ENCODE measurements at regions not wholly inside any gene's neighbourhood (a gene's known extent, or its start where the extent isn't known, plus 50 kb on each side); places are given as distances from the start of the nearest gene placed in this dataset.

DNA sequence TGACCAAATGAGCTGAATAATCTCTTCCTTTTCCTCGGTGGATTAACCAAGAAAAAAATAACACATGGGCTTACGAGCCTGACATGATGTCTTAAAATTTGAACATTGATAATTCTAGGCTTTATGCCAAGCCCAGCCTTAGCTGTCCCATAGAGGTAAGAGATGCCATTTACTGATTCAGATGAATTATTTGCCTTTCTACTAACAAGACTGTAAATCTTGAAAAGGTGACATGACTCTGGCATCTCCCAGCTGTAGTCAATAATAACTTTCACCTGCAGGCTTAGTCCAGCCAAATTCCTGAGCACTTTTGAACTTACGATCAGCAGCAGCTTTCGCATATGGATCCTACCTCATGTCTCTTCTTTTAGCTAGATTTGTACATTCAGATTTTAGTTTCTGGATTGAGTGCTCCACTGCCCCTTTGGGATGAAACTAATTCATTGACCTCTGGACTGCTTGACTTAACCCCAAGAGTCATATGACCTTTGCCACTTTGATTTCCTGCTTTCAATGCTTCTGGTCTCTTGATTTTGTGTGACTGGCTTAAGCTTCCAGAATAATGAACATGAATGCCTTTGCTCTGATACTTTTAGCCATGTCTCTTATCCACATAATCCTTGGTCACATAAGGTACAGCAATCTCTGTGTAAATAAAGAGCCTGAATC, 876.4 kb upstream of the SLIT2 start:
- no peaks in the 10 kb centered on the region for H3K4me1 ChIP-seq
- no peaks in the 10 kb centered on the region for H3K36me3 ChIP-seq
- H3K27me3 ChIP-seq: no peaks in the 10 kb centered on the region
- TF ChIP-seq POLR2A (IDR thresholded peaks at IDR 0.05): no peak
- H3K9me3 ChIP-seq: no peaks in the 10 kb centered on the region
- ATAC-seq (ENCODE audit: low FRiP score in 2 of 2): no peak
- H3K27ac ChIP-seq: no peak overlapping the region
- H3K4me3 ChIP-seq: no peak overlapping the region
- DNase-seq: no peak
- 73 to 77% methylated on average over 4 of the region's 4 CpGs for WGBS, 2 donors

- DNase-seq (no peak), ATAC-seq (ENCODE audit: low FRiP score in 2 of 2) (no peak)
- H3K4me1 ChIP-seq: no peaks in the 10 kb centered on the region
- H3K4me3 ChIP-seq: no peak overlapping the region
- TF ChIP-seq EP300 (IDR thresholded peaks at IDR 0.05): no peak
- no peak for TF ChIP-seq POLR2A (IDR thresholded peaks at IDR 0.05)
- TF ChIP-seq, protein P1, sequence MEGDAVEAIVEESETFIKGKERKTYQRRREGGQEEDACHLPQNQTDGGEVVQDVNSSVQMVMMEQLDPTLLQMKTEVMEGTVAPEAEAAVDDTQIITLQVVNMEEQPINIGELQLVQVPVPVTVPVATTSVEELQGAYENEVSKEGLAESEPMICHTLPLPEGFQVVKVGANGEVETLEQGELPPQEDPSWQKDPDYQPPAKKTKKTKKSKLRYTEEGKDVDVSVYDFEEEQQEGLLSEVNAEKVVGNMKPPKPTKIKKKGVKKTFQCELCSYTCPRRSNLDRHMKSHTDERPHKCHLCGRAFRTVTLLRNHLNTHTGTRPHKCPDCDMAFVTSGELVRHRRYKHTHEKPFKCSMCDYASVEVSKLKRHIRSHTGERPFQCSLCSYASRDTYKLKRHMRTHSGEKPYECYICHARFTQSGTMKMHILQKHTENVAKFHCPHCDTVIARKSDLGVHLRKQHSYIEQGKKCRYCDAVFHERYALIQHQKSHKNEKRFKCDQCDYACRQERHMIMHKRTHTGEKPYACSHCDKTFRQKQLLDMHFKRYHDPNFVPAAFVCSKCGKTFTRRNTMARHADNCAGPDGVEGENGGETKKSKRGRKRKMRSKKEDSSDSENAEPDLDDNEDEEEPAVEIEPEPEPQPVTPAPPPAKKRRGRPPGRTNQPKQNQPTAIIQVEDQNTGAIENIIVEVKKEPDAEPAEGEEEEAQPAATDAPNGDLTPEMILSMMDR (IDR thresholded peaks at IDR 0.05): no peak
- no peak for TF ChIP-seq POLR2AphosphoS5 (IDR thresholded peaks at IDR 0.05)
- no peaks in the 10 kb centered on the region for H3K27me3 ChIP-seq
- no peak overlapping the region for H3K27ac ChIP-seq
- 95 to 100% methylated on average over 2 of the region's 2 CpGs for WGBS, 2 donors
- no peaks in the 10 kb centered on the region for H3K9me3 ChIP-seq
- H3K36me3 ChIP-seq: no peaks in the 10 kb centered on the region
Observed at GRCh38 chr4:19372390-19372789, 879.3 kb upstream of the SLIT2 start.

- TF ChIP-seq POLR2AphosphoS5 (IDR thresholded peaks at IDR 0.05) (no peak), POLR2A (IDR thresholded peaks at IDR 0.05) (no peak), EP300 (IDR thresholded peaks at IDR 0.05) (no peak)
- TF ChIP-seq, protein P1 (IDR thresholded peaks at IDR 0.05): no peak
- Histone ChIP-seq H3K36me3 (no peaks in the 10 kb centered on the region), H3K27ac (no peak overlapping the region), H3K4me3 (no peak overlapping the region), H3K9me3 (no peaks in the 10 kb centered on the region), H3K4me1 (no peaks in the 10 kb centered on the region), H3K27me3 (no peaks in the 10 kb centered on the region)
- DNase-seq (no peak), ATAC-seq (ENCODE audit: low FRiP score in 2 of 2) (no peak)
- WGBS, 2 donors: 90 to 93% methylated on average over 3 of the region's 3 CpGs
Observed at GRCh38 chr4:19368800-19369199, 882.9 kb upstream of the SLIT2 start.

DNA sequence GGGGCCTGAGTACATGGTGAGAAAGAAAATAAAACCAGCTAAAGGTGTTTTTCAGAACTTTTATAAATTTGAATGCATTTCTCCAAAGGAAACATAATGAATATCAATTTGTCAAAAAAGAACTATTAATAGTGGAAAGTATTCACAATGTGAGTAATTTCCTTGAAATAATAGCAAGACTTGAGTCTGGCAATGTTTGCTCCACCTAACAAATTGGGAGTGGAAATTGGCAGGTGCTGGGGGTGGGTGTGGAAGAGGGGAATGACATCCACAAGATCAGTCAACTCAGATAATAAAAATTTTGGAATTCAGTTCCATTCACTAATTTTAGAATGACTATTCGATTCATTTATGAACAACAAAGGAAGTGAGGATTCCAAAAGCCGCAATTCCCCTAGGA, 884.8 kb upstream of the SLIT2 start:
- TF ChIP-seq POLR2A (IDR thresholded peaks at IDR 0.05) (no peak), POLR2AphosphoS5 (IDR thresholded peaks at IDR 0.05) (no peak), EP300 (IDR thresholded peaks at IDR 0.05) (no peak)
- TF ChIP-seq, protein P1 (IDR thresholded peaks at IDR 0.05): no peak
- ATAC-seq (ENCODE audit: low FRiP score in 2 of 2): no peak

GRCh38 chr4:19358015-19358414, 893.7 kb upstream of the SLIT2 start:
- TF ChIP-seq EP300 (IDR thresholded peaks at IDR 0.05) (no peak), POLR2AphosphoS5 (IDR thresholded peaks at IDR 0.05) (no peak), POLR2A (IDR thresholded peaks at IDR 0.05) (no peak)
- TF ChIP-seq, protein P1 (IDR thresholded peaks at IDR 0.05): no peak
- 59 to 65% methylated on average over 2 of the region's 2 CpGs for WGBS, 2 donors
- no peak for DNase-seq

More for the DNA sequence above, 884.8 kb upstream of the SLIT2 start:
- Histone ChIP-seq H3K4me1 (no peaks in the 10 kb centered on the region), H3K36me3 (no peaks in the 10 kb centered on the region), H3K27ac (no peak overlapping the region), H3K27me3 (no peaks in the 10 kb centered on the region), H3K4me3 (no peak overlapping the region), H3K9me3 (no peaks in the 10 kb centered on the region)
- 73 to 84% methylated on average over 2 of the region's 2 CpGs for WGBS, 2 donors
- no peak for DNase-seq

More at GRCh38 chr4:19358015-19358414, 893.7 kb upstream of the SLIT2 start:
- Histone ChIP-seq H3K27me3 (no peaks in the 10 kb centered on the region), H3K27ac (no peak overlapping the region), H3K4me1 (no peaks in the 10 kb centered on the region), H3K9me3 (no peaks in the 10 kb centered on the region), H3K4me3 (no peak overlapping the region), H3K36me3 (no peaks in the 10 kb centered on the region)
- no peak for ATAC-seq (ENCODE audit: low FRiP score in 2 of 2)
